ENCODE measurements at regions not wholly inside any gene's neighbourhood (a gene's known extent, or its start where the extent isn't known, plus 50 kb on each side); places are given as distances from the start of the nearest gene placed in this dataset.

DNA sequence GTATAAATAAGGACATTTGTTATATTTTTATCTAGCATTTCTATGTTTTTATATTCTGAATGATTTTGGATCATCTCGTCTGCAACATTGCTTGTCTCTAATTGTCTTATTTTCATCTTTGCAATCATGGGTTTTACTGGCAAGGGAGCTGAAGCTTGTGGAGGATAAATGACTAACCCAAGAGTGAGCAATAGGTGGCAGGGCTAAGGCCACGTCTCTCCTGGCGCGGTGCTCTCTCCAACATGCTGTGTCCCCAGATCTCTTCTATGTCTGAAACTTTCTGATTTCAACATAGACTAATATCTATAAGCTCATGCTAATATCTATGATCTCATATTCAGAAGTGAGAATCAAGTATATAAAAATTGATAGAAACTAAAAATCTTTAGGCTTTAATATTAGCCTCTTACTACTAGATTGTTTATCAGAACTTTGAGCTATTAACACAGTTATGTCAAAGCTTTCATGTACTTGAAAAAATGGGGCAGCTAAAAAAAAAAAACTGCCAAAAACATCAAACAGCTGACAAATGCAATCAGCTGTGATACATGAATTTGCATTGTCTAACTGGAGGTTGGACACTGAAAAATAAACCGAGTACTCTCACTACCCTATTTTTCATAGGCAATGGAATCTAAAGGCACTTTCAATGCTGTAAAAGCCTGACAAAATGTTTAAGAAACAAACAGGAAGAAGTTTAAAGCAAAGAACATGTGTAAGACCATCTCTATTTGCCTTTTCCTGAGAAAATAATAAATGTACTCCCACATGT lies 169.2 kb downstream of the TMA16 start:
- Histone ChIP-seq H3K4me3 (no peak overlapping the region), H3K4me1 (ENCODE audit: low read depth) (no peaks in the 10 kb centered on the region), H3K9me3 (no peaks in the 10 kb centered on the region), H3K36me3 (ENCODE audit: low read depth) (no peaks in the 10 kb centered on the region)
- TF ChIP-seq, protein P1, sequence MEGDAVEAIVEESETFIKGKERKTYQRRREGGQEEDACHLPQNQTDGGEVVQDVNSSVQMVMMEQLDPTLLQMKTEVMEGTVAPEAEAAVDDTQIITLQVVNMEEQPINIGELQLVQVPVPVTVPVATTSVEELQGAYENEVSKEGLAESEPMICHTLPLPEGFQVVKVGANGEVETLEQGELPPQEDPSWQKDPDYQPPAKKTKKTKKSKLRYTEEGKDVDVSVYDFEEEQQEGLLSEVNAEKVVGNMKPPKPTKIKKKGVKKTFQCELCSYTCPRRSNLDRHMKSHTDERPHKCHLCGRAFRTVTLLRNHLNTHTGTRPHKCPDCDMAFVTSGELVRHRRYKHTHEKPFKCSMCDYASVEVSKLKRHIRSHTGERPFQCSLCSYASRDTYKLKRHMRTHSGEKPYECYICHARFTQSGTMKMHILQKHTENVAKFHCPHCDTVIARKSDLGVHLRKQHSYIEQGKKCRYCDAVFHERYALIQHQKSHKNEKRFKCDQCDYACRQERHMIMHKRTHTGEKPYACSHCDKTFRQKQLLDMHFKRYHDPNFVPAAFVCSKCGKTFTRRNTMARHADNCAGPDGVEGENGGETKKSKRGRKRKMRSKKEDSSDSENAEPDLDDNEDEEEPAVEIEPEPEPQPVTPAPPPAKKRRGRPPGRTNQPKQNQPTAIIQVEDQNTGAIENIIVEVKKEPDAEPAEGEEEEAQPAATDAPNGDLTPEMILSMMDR (IDR thresholded peaks at IDR 0.05), result no peak
- ATAC-seq, result peak; percentile 56
- no peak for DNase-seq
- intact Hi-C loops (cut with DNase I, micrococcal nuclease), result no loop called here

DNA sequence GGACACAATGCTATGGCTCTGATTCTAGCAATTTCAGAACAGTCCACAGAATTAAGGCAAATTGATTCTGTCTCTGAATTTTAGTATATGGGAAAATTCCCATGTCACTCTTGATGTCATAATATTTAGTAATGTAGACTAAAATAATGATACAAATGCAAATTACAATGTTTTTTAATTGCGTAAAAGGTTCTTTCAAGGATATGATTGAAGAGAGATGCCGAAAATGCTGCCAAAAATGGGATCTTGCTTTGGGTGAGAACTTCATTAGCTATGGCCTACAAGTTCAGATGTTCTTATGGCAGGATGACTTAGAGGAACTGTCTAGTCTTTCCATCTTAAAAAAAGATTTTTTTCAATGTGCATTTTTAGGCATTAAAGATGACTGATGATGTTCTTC lies 170.6 kb downstream of the TMA16 start:
- Histone ChIP-seq H3K36me3 (ENCODE audit: low read depth) (no peaks in the 10 kb centered on the region), H3K4me3 (no peak overlapping the region), H3K9me3 (no peaks in the 10 kb centered on the region), H3K4me1 (ENCODE audit: low read depth) (no peaks in the 10 kb centered on the region)
- DNase-seq (no peak), ATAC-seq (no peak)
- TF ChIP-seq, protein P1 (IDR thresholded peaks at IDR 0.05), result no peak
- intact Hi-C loops (cut with DNase I, micrococcal nuclease), result no loop called here

DNA sequence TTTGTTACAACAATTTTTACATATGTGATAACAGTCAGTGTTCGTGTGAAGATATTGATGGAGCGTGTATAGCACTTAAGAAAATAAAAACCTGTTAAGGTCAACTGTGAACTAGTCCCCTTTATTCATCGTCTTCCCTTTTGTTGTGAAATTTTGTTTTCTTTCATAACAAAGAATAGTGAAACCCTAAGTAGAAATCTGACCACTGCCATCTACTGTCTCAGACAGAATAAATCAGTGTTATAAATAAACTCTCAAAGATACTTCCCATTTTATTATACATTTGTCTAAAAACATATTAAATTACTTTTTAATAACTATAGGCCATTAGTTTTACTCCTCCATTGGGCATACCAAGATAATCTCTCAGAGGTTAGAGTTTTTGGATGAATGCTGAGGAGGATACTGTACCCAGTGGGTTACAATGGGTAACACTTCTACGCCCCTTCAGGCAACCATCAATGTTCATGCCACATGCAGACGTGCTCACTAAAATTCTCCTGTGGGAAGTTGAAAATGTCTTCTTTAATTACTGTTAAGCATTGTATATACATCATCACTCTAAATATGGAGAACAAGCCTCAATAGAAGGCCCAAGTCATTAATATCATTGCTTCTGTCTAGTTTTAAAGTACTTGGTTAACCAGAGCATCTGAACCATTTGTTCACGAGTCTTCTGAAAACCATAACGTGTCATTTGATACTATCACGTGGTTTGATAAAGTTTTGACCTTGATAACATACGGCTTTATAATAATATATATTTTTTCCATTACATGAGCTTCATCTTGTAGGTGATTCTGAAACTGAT lies 171.2 kb downstream of the TMA16 start:
- no peak for ATAC-seq
- TF ChIP-seq, protein P1 (IDR thresholded peaks at IDR 0.05), result no peak
- no peak for DNase-seq
- Histone ChIP-seq H3K36me3 (ENCODE audit: low read depth) (no peaks in the 10 kb centered on the region), H3K9me3 (no peaks in the 10 kb centered on the region), H3K4me3 (no peak overlapping the region), H3K4me1 (ENCODE audit: low read depth) (no peaks in the 10 kb centered on the region)
- intact Hi-C loops (cut with DNase I, micrococcal nuclease), result no loop called here

DNA sequence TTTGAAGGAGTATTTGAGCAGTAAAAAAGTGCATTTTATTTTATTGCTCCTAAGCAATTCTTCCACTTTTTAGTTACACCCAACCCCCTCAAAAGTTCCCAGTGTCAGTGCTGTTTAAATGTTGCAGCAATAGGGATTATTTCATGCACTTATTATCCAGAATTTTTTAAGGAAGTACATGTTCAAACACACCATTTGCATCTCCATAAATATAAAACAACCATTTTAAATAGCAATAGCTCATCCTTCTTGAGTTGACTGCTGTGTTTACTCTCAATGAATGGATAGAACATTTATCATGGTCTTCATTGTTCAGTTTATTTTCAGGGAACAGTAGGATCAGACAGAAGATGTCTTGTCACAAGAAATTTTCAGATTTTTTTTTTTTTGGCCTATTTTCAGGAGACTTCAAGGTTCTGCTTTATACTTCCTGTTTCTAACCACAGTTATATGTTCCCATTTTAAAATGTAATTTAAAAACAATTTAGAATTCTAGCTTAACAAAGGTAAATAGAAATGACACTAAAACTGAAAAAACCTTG lies 171.9 kb downstream of the TMA16 start:
- DNase-seq (no peak), ATAC-seq (no peak)
- intact Hi-C loops (cut with DNase I, micrococcal nuclease), result no loop called here
- Histone ChIP-seq H3K36me3 (ENCODE audit: low read depth) (no peaks in the 10 kb centered on the region), H3K4me3 (no peak overlapping the region), H3K9me3 (no peaks in the 10 kb centered on the region), H3K4me1 (ENCODE audit: low read depth) (no peaks in the 10 kb centered on the region)
- TF ChIP-seq, protein P1 (IDR thresholded peaks at IDR 0.05), result no peak

DNA sequence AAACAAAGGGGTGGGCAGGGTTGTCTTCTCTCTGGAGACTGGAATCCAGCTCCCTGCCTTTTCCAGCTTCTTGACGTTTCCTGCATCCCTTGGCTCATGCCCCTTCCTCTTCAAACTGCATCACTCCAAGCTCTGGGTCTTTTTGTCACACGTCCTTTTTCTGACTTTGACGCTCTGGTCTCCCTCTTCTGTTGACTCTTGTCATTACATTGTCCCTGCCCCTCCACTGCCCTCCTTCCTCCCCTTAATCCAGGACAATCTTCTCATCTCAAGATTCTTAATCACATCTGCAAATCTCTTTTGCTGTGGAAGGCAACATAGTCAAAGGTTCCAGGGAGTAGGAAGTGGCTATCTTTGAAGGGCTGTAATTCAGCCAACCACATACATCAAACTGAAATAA lies 178.3 kb downstream of the TMA16 start:
- Histone ChIP-seq H3K4me1 (ENCODE audit: low read depth) (no peaks in the 10 kb centered on the region), H3K9me3 (no peaks in the 10 kb centered on the region), H3K4me3 (no peak overlapping the region), H3K36me3 (ENCODE audit: low read depth) (no peaks in the 10 kb centered on the region)
- TF ChIP-seq, protein P1 (IDR thresholded peaks at IDR 0.05), result no peak
- ATAC-seq (no peak), DNase-seq (no peak)
- intact Hi-C loops (cut with DNase I, micrococcal nuclease), result no loop called here
